ENCODE measurements at regions not wholly inside any gene's neighbourhood (a gene's known extent, or its start where the extent isn't known, plus 50 kb on each side); places are given as distances from the start of the nearest gene placed in this dataset.

DNA sequence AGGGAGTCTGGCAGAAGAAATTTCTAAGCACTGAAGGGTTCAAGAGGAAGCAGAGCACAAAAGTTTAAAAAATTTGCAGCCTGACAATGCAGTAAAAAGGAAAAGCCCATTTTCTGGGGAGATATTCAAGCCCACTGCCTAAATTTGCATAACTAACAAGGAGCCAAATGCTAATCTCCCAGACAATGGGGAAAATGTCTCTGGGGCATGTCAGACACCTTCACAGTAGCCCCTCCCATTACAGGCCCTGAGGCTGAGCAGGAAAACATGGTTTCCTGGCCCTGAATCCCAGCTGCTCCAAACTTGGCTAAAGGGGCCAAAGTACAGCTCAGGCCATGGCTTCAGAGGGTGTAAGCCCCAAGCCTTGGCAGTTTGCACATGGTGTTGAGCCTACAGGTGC is 908.5 kb upstream of the MANEA start:
- Histone ChIP-seq H3K14ac (ENCODE audit: low read length) (no peak overlapping the region), H3K79me1 (ENCODE audit: low read length) (no peaks in the 10 kb centered on the region), H3K4me2 (ENCODE audit: low read length) (no peak overlapping the region), H4K12ac (ENCODE audit: low read depth, low read length) (no peak overlapping the region), H2AFZ (ENCODE audit: insufficient read depth, low read length, poor library complexity) (no peak overlapping the region), H3K18ac (ENCODE audit: low read length) (no peak overlapping the region), H4K8ac (ENCODE audit: low read depth, low read length) (no peak overlapping the region), H3K23ac (ENCODE audit: low read length) (no peak overlapping the region), H2BK5ac (ENCODE audit: low read depth, low read length, poor library complexity) (no peak overlapping the region), H3K36me3 (ENCODE audit: control insufficient read depth in 1 of 2, insufficient read depth in 2 of 2, low read length in 2 of 2) (no peaks in the 10 kb centered on the region), H3K4me1 (ENCODE audit: control insufficient read depth in 1 of 2, insufficient read depth in 2 of 2, low read length in 2 of 2) (no peaks in the 10 kb centered on the region), H2AK5ac (ENCODE audit: low read length) (no peak overlapping the region), H2BK120ac (ENCODE audit: insufficient read depth, low read length, poor library complexity) (no peak overlapping the region), H3K4ac (ENCODE audit: low read depth, low read length) (no peak overlapping the region), H3K9me3 (ENCODE audit: insufficient read depth, low read depth, low read length) (peaks cover 5% of the 10 kb centered on the region), H3K79me2 (ENCODE audit: control insufficient read depth, insufficient read depth, low read length, poor library complexity) (no peaks in the 10 kb centered on the region), H3K9ac (ENCODE audit: low read length) (no peak overlapping the region), H3K27ac (ENCODE audit: low read depth, low read length) (no peak overlapping the region), H3K4me3 (ENCODE audit: low read depth, low read length) (no peak overlapping the region), H4K91ac (ENCODE audit: low read depth, low read length) (no peak overlapping the region), H3K27me3 (ENCODE audit: insufficient read depth, low read length) (no peaks in the 10 kb centered on the region), H2BK12ac (ENCODE audit: low read length) (no peak overlapping the region)
- DNase-seq: no peak

DNA sequence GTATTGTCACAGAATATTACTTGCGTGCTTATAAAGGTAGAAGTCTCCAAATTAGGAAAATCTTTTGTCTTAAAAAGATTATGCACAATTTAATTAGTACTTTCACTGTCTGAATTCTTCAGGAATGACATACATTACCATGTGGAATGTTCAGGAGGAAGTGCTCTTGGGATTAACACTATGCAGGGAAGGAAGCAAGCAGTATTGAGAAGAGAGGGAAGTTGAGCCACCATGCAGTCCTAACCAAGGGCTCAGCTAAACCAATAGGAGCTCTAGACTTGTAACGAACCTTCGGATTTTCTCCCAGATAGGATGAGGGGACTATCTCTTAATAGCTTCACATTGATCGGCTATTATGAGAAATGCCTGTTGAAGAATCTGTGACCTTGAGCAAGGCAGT is 918.4 kb upstream of the MANEA start:
- no peak overlapping the region for H3K18ac ChIP-seq (ENCODE audit: low read length)
- no peak overlapping the region for H3K4me2 ChIP-seq (ENCODE audit: low read length)
- H2BK5ac ChIP-seq (ENCODE audit: low read depth, low read length, poor library complexity): no peak overlapping the region
- no peaks in the 10 kb centered on the region for H3K79me1 ChIP-seq (ENCODE audit: low read length)
- no peaks in the 10 kb centered on the region for H3K4me1 ChIP-seq (ENCODE audit: control insufficient read depth in 1 of 2, insufficient read depth in 2 of 2, low read length in 2 of 2)
- no peak for DNase-seq
- no peak overlapping the region for H3K4ac ChIP-seq (ENCODE audit: low read depth, low read length)
- no peak overlapping the region for H3K9ac ChIP-seq (ENCODE audit: low read length)
- H3K4me3 ChIP-seq (ENCODE audit: low read depth, low read length): no peak overlapping the region
- no peak overlapping the region for H3K23ac ChIP-seq (ENCODE audit: low read length)
- H3K36me3 ChIP-seq (ENCODE audit: control insufficient read depth in 1 of 2, insufficient read depth in 2 of 2, low read length in 2 of 2): no peaks in the 10 kb centered on the region
- no peak overlapping the region for H4K91ac ChIP-seq (ENCODE audit: low read depth, low read length)
- no peaks in the 10 kb centered on the region for H3K27me3 ChIP-seq (ENCODE audit: insufficient read depth, low read length)
- no peak overlapping the region for H3K14ac ChIP-seq (ENCODE audit: low read length)
- H3K9me3 ChIP-seq (ENCODE audit: insufficient read depth, low read depth, low read length): no peaks in the 10 kb centered on the region
- H2BK12ac ChIP-seq (ENCODE audit: low read length): no peak overlapping the region
- no peak overlapping the region for H2AFZ ChIP-seq (ENCODE audit: insufficient read depth, low read length, poor library complexity)
- no peak overlapping the region for H4K8ac ChIP-seq (ENCODE audit: low read depth, low read length)
- no peak overlapping the region for H3K27ac ChIP-seq (ENCODE audit: low read depth, low read length)
- H4K12ac ChIP-seq (ENCODE audit: low read depth, low read length): no peak overlapping the region
- no peaks in the 10 kb centered on the region for H3K79me2 ChIP-seq (ENCODE audit: control insufficient read depth, insufficient read depth, low read length, poor library complexity)
- no peak overlapping the region for H2AK5ac ChIP-seq (ENCODE audit: low read length)
- no peak overlapping the region for H2BK120ac ChIP-seq (ENCODE audit: insufficient read depth, low read length, poor library complexity)
- WGBS (ENCODE audit: extremely low coverage, insufficient coverage, insufficient read length): no CpG with 5 or more reads among the region's 4 CpGs

DNA sequence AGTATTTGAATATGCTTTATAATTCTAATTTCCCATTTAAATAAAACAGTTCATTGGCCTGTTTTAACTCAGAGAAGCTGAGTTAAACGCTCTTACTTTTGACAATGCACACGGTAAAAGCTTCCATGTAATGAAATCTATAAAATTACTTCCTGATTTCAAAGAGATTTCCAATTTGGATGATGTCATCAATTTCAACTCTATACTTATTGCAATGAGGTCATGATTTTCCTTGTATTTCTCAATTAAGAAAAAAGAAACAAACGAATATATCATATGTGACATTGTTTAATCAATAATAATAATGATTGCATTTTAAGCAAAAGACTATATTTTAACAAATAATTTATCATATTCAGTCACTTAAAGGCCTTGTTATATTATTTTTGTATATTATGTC is 926.1 kb upstream of the MANEA start:
- no peak overlapping the region for H3K9ac ChIP-seq (ENCODE audit: low read length)
- H3K18ac ChIP-seq (ENCODE audit: low read length): no peak overlapping the region
- no peaks in the 10 kb centered on the region for H3K79me1 ChIP-seq (ENCODE audit: low read length)
- no peak overlapping the region for H2BK12ac ChIP-seq (ENCODE audit: low read length)
- no peak overlapping the region for H3K4me3 ChIP-seq (ENCODE audit: low read depth, low read length)
- H3K4me2 ChIP-seq (ENCODE audit: low read length): no peak overlapping the region
- DNase-seq: no peak
- no peaks in the 10 kb centered on the region for H3K27me3 ChIP-seq (ENCODE audit: insufficient read depth, low read length)
- WGBS (ENCODE audit: extremely low coverage, insufficient coverage, insufficient read length): no CpG with 5 or more reads among the region's 3 CpGs
- no peak overlapping the region for H4K91ac ChIP-seq (ENCODE audit: low read depth, low read length)
- no peak overlapping the region for H3K14ac ChIP-seq (ENCODE audit: low read length)
- no peak overlapping the region for H2BK5ac ChIP-seq (ENCODE audit: low read depth, low read length, poor library complexity)
- no peaks in the 10 kb centered on the region for H3K4me1 ChIP-seq (ENCODE audit: control insufficient read depth in 1 of 2, insufficient read depth in 2 of 2, low read length in 2 of 2)
- no peaks in the 10 kb centered on the region for H3K79me2 ChIP-seq (ENCODE audit: control insufficient read depth, insufficient read depth, low read length, poor library complexity)
- H3K4ac ChIP-seq (ENCODE audit: low read depth, low read length): no peak overlapping the region
- no peak overlapping the region for H2AK5ac ChIP-seq (ENCODE audit: low read length)
- H3K27ac ChIP-seq (ENCODE audit: low read depth, low read length): no peak overlapping the region
- no peaks in the 10 kb centered on the region for H3K36me3 ChIP-seq (ENCODE audit: control insufficient read depth in 1 of 2, insufficient read depth in 2 of 2, low read length in 2 of 2)
- no peak overlapping the region for H4K12ac ChIP-seq (ENCODE audit: low read depth, low read length)
- no peak overlapping the region for H2BK120ac ChIP-seq (ENCODE audit: insufficient read depth, low read length, poor library complexity)
- H3K23ac ChIP-seq (ENCODE audit: low read length): no peak overlapping the region
- no peak overlapping the region for H2AFZ ChIP-seq (ENCODE audit: insufficient read depth, low read length, poor library complexity)
- no peaks in the 10 kb centered on the region for H3K9me3 ChIP-seq (ENCODE audit: insufficient read depth, low read depth, low read length)
- no peak overlapping the region for H4K8ac ChIP-seq (ENCODE audit: low read depth, low read length)

DNA sequence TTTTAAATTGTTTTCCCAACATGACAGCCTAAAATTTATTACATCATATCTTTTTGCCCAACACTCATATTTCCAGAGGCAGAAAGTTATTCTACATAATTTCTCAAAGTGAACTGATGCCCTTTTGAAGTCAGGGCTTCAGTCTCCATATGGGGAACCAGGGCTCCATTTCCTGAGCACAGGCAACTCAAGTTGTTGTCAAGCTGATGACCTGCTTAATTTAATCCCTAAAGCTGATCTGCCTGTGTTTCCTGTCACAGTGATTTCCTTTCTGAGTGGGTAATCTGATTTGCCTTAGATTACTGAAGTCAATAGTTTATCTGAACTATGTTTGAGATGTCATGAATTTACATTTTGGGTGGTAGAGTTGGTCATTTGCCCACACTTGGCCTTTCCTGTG is 932.1 kb upstream of the MANEA start:
- no peaks in the 10 kb centered on the region for H3K27me3 ChIP-seq (ENCODE audit: insufficient read depth, low read length)
- H2AK5ac ChIP-seq (ENCODE audit: low read length): no peak overlapping the region
- no peak overlapping the region for H3K9ac ChIP-seq (ENCODE audit: low read length)
- H4K91ac ChIP-seq (ENCODE audit: low read depth, low read length): no peak overlapping the region
- no peak overlapping the region for H3K27ac ChIP-seq (ENCODE audit: low read depth, low read length)
- H2BK5ac ChIP-seq (ENCODE audit: low read depth, low read length, poor library complexity): no peak overlapping the region
- no peak overlapping the region for H3K4me3 ChIP-seq (ENCODE audit: low read depth, low read length)
- no peak overlapping the region for H2BK120ac ChIP-seq (ENCODE audit: insufficient read depth, low read length, poor library complexity)
- H3K79me2 ChIP-seq (ENCODE audit: control insufficient read depth, insufficient read depth, low read length, poor library complexity): no peaks in the 10 kb centered on the region
- no peak overlapping the region for H2BK12ac ChIP-seq (ENCODE audit: low read length)
- H3K9me3 ChIP-seq (ENCODE audit: insufficient read depth, low read depth, low read length): no peaks in the 10 kb centered on the region
- no peak overlapping the region for H2AFZ ChIP-seq (ENCODE audit: insufficient read depth, low read length, poor library complexity)
- no peaks in the 10 kb centered on the region for H3K36me3 ChIP-seq (ENCODE audit: control insufficient read depth in 1 of 2, insufficient read depth in 2 of 2, low read length in 2 of 2)
- H3K79me1 ChIP-seq (ENCODE audit: low read length): no peaks in the 10 kb centered on the region
- no peak overlapping the region for H3K4ac ChIP-seq (ENCODE audit: low read depth, low read length)
- no peak overlapping the region for H3K4me2 ChIP-seq (ENCODE audit: low read length)
- H3K18ac ChIP-seq (ENCODE audit: low read length): no peak overlapping the region
- H3K14ac ChIP-seq (ENCODE audit: low read length): no peak overlapping the region
- no peaks in the 10 kb centered on the region for H3K4me1 ChIP-seq (ENCODE audit: control insufficient read depth in 1 of 2, insufficient read depth in 2 of 2, low read length in 2 of 2)
- H4K12ac ChIP-seq (ENCODE audit: low read depth, low read length): no peak overlapping the region
- no peak overlapping the region for H3K23ac ChIP-seq (ENCODE audit: low read length)
- H4K8ac ChIP-seq (ENCODE audit: low read depth, low read length): no peak overlapping the region
- DNase-seq: no peak

DNA sequence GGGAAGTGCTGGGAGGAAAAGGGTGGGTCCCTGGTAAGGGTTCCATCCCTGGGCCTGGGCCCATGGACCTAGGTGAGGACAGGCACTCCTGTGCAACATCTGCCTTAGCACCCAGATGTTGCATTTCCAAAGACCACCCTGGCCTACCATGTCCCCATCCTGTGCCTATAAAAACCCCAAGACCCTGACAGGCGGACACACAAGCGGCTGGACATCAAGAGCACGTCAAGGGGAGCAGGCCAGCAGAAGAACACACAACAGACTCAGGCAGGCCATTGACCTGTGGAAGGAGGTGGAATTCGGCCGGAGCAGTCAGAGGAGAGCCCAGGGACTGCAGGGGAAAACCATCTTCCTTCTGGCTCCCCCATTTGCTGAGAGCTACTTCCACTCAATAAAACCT is 937.8 kb upstream of the MANEA start:
- H3K4me3 ChIP-seq (ENCODE audit: low read depth, low read length): no peak overlapping the region
- H3K23ac ChIP-seq (ENCODE audit: low read length): no peak overlapping the region
- no peak overlapping the region for H4K12ac ChIP-seq (ENCODE audit: low read depth, low read length)
- H3K79me1 ChIP-seq (ENCODE audit: low read length): no peaks in the 10 kb centered on the region
- H4K91ac ChIP-seq (ENCODE audit: low read depth, low read length): no peak overlapping the region
- no peak overlapping the region for H3K18ac ChIP-seq (ENCODE audit: low read length)
- H3K36me3 ChIP-seq (ENCODE audit: control insufficient read depth in 1 of 2, insufficient read depth in 2 of 2, low read length in 2 of 2): no peaks in the 10 kb centered on the region
- H4K8ac ChIP-seq (ENCODE audit: low read depth, low read length): no peak overlapping the region
- H2AFZ ChIP-seq (ENCODE audit: insufficient read depth, low read length, poor library complexity): no peak overlapping the region
- no peak overlapping the region for H3K27ac ChIP-seq (ENCODE audit: low read depth, low read length)
- H3K9me3 ChIP-seq (ENCODE audit: insufficient read depth, low read depth, low read length): no peaks in the 10 kb centered on the region
- no peak overlapping the region for H2BK5ac ChIP-seq (ENCODE audit: low read depth, low read length, poor library complexity)
- peaks cover 0 to 3% of the 10 kb centered on the region in 2 experiments for H3K4me1 ChIP-seq (ENCODE audit: control insufficient read depth in 1 of 2, insufficient read depth in 2 of 2, low read length in 2 of 2)
- H3K4ac ChIP-seq (ENCODE audit: low read depth, low read length): no peak overlapping the region
- H2BK120ac ChIP-seq (ENCODE audit: insufficient read depth, low read length, poor library complexity): no peak overlapping the region
- no peaks in the 10 kb centered on the region for H3K27me3 ChIP-seq (ENCODE audit: insufficient read depth, low read length)
- H3K4me2 ChIP-seq (ENCODE audit: low read length): no peak overlapping the region
- no peak overlapping the region for H3K9ac ChIP-seq (ENCODE audit: low read length)
- no peaks in the 10 kb centered on the region for H3K79me2 ChIP-seq (ENCODE audit: control insufficient read depth, insufficient read depth, low read length, poor library complexity)
- H2BK12ac ChIP-seq (ENCODE audit: low read length): no peak overlapping the region
- H2AK5ac ChIP-seq (ENCODE audit: low read length): no peak overlapping the region
- WGBS (ENCODE audit: extremely low coverage, insufficient coverage, insufficient read length): no CpG with 5 or more reads among the region's 5 CpGs
- no peak for DNase-seq
- no peak overlapping the region for H3K14ac ChIP-seq (ENCODE audit: low read length)

All from trophoblast cell (in vitro differentiated cells and primary cell).